Fibroblast of mammary gland (primary cell): ENCODE measurements at regions not wholly inside any gene's neighbourhood (a gene's known extent, or its start where the extent isn't known, plus 50 kb on each side); places are given as distances from the start of the nearest gene placed in this dataset.

Experiments used
- DNase-seq: peaks from one replicate; pipeline ENCODE4 v3.0.0-alpha.2; 2010; ENCODE audit warnings: low read depth
- H3K4me3 ChIP-seq: 2 replicates; pipeline ENCODE4 v1.5.1; 2011; ENCODE audit warnings: low read depth, mild to moderate bottlenecking, low read length, moderate library complexity; ENCODE audit not compliant: control insufficient read depth
- TF ChIP-seq, protein P1 (sequence below): conservative IDR thresholded peaks from 2 replicates; pipeline ENCODE4 v1.5.1; 2011; ENCODE audit warnings: low read depth, low read length, inconsistent platforms; ENCODE audit not compliant: control insufficient read depth, insufficient read depth

DNA sequence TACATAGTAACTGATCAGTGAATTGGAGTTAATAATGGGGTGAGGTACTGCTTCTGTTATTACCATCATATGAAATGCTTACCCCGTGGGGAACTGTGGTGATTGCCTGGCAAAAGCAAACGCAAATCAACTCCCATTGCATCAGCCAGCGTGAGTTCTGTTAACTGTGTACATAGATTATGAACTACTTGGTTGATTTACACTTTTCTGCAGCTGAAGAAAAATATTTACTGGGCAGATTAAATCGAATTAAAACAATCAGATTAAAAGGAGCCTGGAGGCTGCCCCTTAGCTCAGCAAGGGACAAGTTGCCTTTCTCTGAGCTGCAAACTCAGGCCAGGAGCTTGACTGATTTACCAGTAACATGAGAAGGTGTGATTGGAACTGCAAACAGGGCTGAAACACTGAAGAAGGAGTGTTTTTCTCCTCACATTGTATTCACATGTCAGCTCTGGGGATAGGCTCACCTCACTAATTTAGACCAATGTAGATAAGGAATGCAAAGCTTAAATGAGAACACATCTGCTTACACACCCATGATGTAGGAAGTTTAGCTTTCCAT lies 220.1 kb downstream of the OSR1 start:
- H3K4me3 ChIP-seq, result no peak overlapping the region
- no peak for DNase-seq
- TF ChIP-seq, protein P1, sequence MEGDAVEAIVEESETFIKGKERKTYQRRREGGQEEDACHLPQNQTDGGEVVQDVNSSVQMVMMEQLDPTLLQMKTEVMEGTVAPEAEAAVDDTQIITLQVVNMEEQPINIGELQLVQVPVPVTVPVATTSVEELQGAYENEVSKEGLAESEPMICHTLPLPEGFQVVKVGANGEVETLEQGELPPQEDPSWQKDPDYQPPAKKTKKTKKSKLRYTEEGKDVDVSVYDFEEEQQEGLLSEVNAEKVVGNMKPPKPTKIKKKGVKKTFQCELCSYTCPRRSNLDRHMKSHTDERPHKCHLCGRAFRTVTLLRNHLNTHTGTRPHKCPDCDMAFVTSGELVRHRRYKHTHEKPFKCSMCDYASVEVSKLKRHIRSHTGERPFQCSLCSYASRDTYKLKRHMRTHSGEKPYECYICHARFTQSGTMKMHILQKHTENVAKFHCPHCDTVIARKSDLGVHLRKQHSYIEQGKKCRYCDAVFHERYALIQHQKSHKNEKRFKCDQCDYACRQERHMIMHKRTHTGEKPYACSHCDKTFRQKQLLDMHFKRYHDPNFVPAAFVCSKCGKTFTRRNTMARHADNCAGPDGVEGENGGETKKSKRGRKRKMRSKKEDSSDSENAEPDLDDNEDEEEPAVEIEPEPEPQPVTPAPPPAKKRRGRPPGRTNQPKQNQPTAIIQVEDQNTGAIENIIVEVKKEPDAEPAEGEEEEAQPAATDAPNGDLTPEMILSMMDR, result no peak

DNA sequence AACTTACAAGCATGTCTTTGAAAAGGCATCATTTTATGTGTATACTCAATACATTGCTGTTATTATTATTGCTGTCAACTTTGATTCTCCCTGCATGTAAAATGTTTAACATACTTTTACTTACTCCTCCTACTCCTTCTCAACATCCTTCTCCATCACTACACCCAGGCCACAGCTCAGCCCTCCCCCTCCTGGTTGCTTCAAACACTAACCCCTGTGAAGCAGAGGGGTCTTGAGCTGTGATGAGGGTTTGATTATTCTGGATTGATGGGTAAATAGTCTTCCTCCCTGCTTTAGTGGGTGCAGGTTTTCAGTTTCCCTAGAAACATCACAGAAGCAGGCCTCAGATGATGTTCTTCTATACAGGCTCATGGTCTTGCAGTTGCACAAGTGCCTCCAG lies 221.0 kb downstream of the OSR1 start:
- TF ChIP-seq, protein P1, result no peak
- H3K4me3 ChIP-seq, result no peak overlapping the region
- DNase-seq, result no peak

DNA sequence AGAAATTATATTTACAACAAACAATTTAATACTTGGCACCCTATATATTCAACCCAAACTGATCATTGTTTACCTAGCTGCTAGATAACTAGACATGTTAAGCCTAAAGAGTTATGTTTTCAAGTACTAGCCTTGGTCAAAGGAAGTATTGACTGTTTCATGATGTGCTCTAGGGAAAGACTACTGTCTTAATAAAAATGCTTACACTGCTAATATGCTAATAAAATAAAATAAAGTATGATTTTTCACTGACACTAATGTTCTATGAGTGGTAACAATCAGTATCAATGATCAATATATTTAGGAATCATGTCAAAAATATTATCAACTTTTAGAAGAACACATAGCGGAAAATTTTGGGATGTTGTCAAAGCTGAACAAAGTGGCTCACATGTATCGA lies 225.5 kb downstream of the OSR1 start:
- TF ChIP-seq, protein P1, result no peak
- H3K4me3 ChIP-seq, result no peak overlapping the region
- DNase-seq, result no peak

DNA sequence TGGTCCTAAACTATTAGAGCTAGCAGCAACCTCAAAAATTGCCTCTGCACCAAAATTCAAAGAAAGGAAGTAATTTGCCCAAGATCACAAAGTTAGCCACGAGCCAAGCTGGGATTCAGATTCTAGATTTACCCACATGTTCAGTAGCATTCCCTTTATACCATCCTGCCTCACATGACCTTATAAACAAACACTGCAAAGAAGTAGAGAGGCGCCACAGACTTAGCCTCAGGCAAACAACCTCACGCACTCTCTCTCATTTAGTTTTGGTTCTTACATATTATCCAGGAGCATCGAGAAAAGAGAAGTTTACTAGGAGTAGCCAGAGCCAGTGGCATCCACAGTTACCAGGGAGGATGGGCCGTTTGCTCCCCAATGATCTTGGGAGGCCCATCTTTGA lies 226.6 kb downstream of the OSR1 start:
- H3K4me3 ChIP-seq, result no peak overlapping the region
- no peak for DNase-seq
- TF ChIP-seq, protein P1, result no peak

DNA sequence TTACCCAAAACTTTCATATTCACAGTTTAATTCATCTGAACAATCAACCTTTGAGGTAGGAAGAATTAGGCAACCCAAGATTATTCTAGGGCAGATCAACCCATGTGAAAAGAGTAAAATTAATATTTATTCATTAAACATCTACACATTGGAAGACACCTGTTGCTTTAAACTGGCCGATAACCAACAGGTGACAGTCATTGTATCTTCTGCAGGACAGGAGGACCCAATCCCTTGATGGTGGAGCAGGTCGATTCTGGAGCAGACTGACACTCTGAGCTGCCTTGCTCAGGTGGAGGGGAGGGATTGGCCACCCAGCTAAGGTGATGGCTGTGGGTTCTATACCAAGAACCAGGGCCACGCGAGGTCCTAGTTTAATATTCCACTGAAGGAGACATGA lies 230.3 kb downstream of the OSR1 start:
- no peak overlapping the region for H3K4me3 ChIP-seq
- DNase-seq, result no peak
- TF ChIP-seq, protein P1, result no peak

DNA sequence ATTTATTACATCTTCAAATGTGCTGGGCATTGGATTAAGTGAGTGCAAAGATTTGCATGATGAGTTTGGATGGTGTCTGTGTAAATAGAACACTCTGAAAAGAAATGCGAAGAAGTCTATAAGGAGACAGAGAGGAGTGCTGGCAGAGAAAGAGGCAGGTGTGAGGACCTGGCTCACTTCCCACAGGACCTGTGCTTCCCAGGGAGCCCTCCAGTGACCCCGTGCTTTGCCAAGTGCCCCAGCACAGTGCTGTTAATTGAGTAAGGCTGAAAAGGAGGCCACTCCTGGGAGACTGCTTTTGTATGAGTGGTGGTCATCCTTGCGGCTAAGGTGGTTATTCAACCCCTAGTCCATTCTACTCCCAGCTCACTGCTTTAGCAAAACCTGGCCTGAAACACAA lies 230.8 kb downstream of the OSR1 start:
- TF ChIP-seq, protein P1, result no peak
- no peak for DNase-seq
- no peak overlapping the region for H3K4me3 ChIP-seq
